OCI-LY7 (cell line): ENCODE measurements at regions not wholly inside any gene's neighbourhood (a gene's known extent, or its start where the extent isn't known, plus 50 kb on each side); places are given as distances from the start of the nearest gene placed in this dataset.

Experiments
- EZH2phosphoT487 ChIP-seq: fragments of 200-600 bp; sonication (generic); IDR thresholded peaks from 2 replicates; pipeline ENCODE4 v1.6.1; 2018; ENCODE audit warnings: low read depth, borderline replicate concordance, mild to moderate bottlenecking, mixed run types, antibody characterized with exemption, low read length, moderate library complexity, mixed read lengths
- TF ChIP-seq, protein P1 (sequence below): fragments of 200-600 bp; sonication (generic); conservative IDR thresholded peaks from 2 replicates; pipeline ENCODE4 v1.5.1; 2014; ENCODE audit warnings: mild to moderate bottlenecking, antibody characterized with exemption, low read length, moderate library complexity, mixed read lengths

DNA sequence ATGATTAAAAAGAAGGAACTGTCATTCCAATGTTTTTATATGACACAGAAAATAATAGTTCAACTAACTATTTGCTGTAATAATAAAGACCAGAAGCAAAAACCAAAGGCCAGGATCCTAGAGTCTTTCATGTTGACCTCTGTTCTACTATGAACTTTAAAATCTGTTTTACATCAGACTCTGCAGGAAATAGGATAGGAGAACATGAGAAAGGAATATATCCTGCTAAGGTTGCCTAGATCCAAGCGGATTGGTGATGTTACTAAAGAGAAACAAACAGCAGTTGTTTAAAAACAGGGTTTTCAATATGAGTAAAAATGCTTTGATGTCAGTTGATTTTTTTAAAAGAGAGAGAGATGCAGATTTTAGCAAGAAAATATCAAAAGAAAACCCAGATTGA is 549.6 kb downstream of the ZIC1 start:
- TF ChIP-seq EZH2phosphoT487: no peak
- TF ChIP-seq, protein P1, sequence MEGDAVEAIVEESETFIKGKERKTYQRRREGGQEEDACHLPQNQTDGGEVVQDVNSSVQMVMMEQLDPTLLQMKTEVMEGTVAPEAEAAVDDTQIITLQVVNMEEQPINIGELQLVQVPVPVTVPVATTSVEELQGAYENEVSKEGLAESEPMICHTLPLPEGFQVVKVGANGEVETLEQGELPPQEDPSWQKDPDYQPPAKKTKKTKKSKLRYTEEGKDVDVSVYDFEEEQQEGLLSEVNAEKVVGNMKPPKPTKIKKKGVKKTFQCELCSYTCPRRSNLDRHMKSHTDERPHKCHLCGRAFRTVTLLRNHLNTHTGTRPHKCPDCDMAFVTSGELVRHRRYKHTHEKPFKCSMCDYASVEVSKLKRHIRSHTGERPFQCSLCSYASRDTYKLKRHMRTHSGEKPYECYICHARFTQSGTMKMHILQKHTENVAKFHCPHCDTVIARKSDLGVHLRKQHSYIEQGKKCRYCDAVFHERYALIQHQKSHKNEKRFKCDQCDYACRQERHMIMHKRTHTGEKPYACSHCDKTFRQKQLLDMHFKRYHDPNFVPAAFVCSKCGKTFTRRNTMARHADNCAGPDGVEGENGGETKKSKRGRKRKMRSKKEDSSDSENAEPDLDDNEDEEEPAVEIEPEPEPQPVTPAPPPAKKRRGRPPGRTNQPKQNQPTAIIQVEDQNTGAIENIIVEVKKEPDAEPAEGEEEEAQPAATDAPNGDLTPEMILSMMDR: no peak
